Endodermal cell (in vitro differentiated cells): ENCODE measurements at regions not wholly inside any gene's neighbourhood (a gene's known extent, or its start where the extent isn't known, plus 50 kb on each side); places are given as distances from the start of the nearest gene placed in this dataset.
A peak's percentile ranks its signal among the peaks of the same experiment; 100 is the strongest.

Source experiments
- DNase-seq: peaks from one replicate; pipeline ENCODE4 v3.0.0-alpha.2; 2017
- H3K27ac ChIP-seq: 2 replicates; pipeline ENCODE4 v1.5.1; 2013; ENCODE audit warnings: mild to moderate bottlenecking, low read depth, low read length, moderate library complexity
- H3K27me3 ChIP-seq: 2 replicates; pipeline ENCODE4 v1.6.1; 2013; ENCODE audit warnings: mild to moderate bottlenecking, low read length, moderate library complexity; ENCODE audit not compliant: insufficient read depth, control insufficient read depth, poor library complexity, severe bottlenecking
- H3K36me3 ChIP-seq: 2 replicates; pipeline ENCODE4 v1.7.0; 2013; ENCODE audit warnings: mild to moderate bottlenecking, low read length, moderate library complexity; ENCODE audit not compliant: control insufficient read depth, insufficient read depth
- H3K4me1 ChIP-seq: one replicate; pipeline ENCODE4 v1.7.0; 2013; ENCODE audit warnings: low read length; ENCODE audit not compliant: control insufficient read depth, insufficient read depth
- H3K4me3 ChIP-seq: 2 replicates; pipeline ENCODE4 v1.5.1; 2013; ENCODE audit warnings: mild to moderate bottlenecking, low read length, moderate library complexity
- H3K9ac ChIP-seq: 2 replicates; pipeline ENCODE4 v1.6.1; 2013; ENCODE audit warnings: mild to moderate bottlenecking, low read length, moderate library complexity; ENCODE audit not compliant: poor library complexity, severe bottlenecking; ENCODE audit errors: extremely low read depth
- H3K9me3 ChIP-seq: 2 replicates; pipeline ENCODE4 v1.6.1; 2013; ENCODE audit warnings: mild to moderate bottlenecking, low read length, moderate library complexity; ENCODE audit not compliant: control insufficient read depth
- H3K27ac Mint-ChIP-seq: 2 replicates; pipeline ENCODE4 v1.8.0; 2020; ENCODE audit warnings: mixed read lengths
- H3K27me3 Mint-ChIP-seq: 2 replicates; pipeline ENCODE4 v1.8.0; 2021; ENCODE audit warnings: mild to moderate bottlenecking, mixed read lengths; ENCODE audit not compliant: insufficient read depth
- H3K36me3 Mint-ChIP-seq: 2 replicates; pipeline ENCODE4 v1.8.0; 2020; ENCODE audit warnings: low read depth, mixed read lengths
- H3K4me1 Mint-ChIP-seq: 2 replicates; pipeline ENCODE4 v1.8.0; 2020; ENCODE audit warnings: mixed read lengths
- H3K4me3 Mint-ChIP-seq: 2 replicates; pipeline ENCODE4 v1.8.0; 2020; ENCODE audit warnings: mild to moderate bottlenecking, moderate library complexity, mixed read lengths
- H3K9me3 Mint-ChIP-seq: 2 replicates; pipeline ENCODE4 v1.8.0; 2020; ENCODE audit warnings: mild to moderate bottlenecking, mixed read lengths
- WGBS, 2 experiments: methylation state at CpG; one replicate each; pipeline versions ENCODE4 v1.1.5 to v1.1.7; 2013; ENCODE audit warnings: missing lambda C conversion rate in 2 of 2, mixed read lengths in 1 of 2; ENCODE audit not compliant: insufficient coverage in 1 of 2, insufficient read length in 1 of 2; 5-methylcytosine and 5-hydroxymethylcytosine counted together
- TF ChIP-seq, protein P1 (sequence below): fragments of 200-600 bp; sonication (generic); conservative IDR thresholded peaks from 2 replicates; pipeline ENCODE4 v1.5.0; 2021; ENCODE audit warnings: antibody characterized with exemption, mild to moderate bottlenecking

DNA sequence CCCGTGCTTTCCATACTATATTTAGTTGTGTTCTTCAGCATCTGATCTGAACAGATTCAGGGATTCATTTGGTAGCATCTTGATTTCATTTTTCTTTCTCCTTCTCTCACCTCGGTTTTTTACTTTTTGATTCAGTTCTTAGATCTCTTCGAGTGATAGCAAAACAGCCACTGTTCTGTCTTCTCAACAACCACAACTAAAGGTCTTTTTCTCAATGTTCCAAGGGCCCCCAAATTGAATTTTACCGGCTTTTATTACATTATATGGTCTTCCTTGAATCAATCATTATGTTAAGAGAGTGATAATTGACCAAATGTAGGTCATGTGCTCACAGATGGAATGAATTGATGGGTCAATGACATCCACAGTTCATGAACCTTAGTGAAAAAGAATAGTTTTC lies 164.5 kb upstream of the LMNTD1 start:
- Mint-ChIP-seq H3K4me3 (no peak overlapping the region), H3K27me3 (no peaks in the 10 kb centered on the region), H3K27ac (no peak overlapping the region), H3K36me3 (no peaks in the 10 kb centered on the region), H3K4me1 (peaks cover 11% of the 10 kb centered on the region), H3K9me3 (no peaks in the 10 kb centered on the region)
- Histone ChIP-seq H3K36me3 (no peaks in the 10 kb centered on the region), H3K4me1 (no peaks in the 10 kb centered on the region), H3K9me3 (no peaks in the 10 kb centered on the region), H3K9ac (no peak overlapping the region), H3K4me3 (no peak overlapping the region), H3K27me3 (no peaks in the 10 kb centered on the region), H3K27ac (no peak overlapping the region)
- TF ChIP-seq, protein P1, sequence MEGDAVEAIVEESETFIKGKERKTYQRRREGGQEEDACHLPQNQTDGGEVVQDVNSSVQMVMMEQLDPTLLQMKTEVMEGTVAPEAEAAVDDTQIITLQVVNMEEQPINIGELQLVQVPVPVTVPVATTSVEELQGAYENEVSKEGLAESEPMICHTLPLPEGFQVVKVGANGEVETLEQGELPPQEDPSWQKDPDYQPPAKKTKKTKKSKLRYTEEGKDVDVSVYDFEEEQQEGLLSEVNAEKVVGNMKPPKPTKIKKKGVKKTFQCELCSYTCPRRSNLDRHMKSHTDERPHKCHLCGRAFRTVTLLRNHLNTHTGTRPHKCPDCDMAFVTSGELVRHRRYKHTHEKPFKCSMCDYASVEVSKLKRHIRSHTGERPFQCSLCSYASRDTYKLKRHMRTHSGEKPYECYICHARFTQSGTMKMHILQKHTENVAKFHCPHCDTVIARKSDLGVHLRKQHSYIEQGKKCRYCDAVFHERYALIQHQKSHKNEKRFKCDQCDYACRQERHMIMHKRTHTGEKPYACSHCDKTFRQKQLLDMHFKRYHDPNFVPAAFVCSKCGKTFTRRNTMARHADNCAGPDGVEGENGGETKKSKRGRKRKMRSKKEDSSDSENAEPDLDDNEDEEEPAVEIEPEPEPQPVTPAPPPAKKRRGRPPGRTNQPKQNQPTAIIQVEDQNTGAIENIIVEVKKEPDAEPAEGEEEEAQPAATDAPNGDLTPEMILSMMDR: no peak
- 87 to 88% methylated on average over 3 to 4 of the region's 4 CpGs for WGBS, 2 experiments
- DNase-seq: no peak

DNA sequence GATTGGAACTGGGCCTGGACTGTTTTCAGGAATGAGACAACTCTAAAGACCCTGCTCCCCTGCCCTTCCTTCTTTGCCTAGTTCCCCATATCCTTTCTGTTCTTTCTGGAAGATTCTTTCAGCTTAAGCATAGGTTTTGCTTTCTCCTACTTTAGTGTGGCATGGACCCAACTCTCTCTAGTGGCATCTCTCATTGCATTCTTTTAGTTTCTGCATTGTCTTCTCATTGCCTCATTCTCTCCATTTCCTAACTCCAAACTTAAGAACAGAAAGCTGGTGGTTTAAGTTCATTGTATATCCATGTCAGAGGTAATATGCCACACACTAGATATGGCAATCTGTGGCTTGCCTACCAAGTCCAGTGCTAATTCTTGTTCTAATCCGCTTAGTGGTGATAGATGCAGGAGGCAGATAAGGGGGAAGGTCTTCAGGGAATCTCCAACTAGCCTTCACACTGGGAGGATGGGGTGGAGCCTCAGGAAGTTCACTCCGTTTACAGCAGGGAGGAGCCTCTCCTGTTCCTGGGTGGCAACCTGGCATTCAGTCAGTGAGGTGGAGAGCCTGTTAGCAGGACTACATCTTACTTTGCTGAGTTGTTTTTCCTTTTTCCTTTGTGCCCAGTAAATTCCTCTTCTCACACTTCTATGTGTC lies 165.1 kb upstream of the LMNTD1 start:
- Histone ChIP-seq H3K4me3 (no peak overlapping the region), H3K9me3 (no peaks in the 10 kb centered on the region), H3K9ac (no peak overlapping the region), H3K4me1 (no peaks in the 10 kb centered on the region), H3K27ac (no peak overlapping the region), H3K27me3 (no peaks in the 10 kb centered on the region), H3K36me3 (no peaks in the 10 kb centered on the region)
- H3K27me3 Mint-ChIP-seq: no peaks in the 10 kb centered on the region
- peaks cover 11% of the 10 kb centered on the region for H3K4me1 Mint-ChIP-seq
- H3K36me3 Mint-ChIP-seq: no peaks in the 10 kb centered on the region
- peak; percentile 72 for DNase-seq
- 73 to 100% methylated on average over 1 to 2 of the region's 2 CpGs for WGBS, 2 experiments
- H3K27ac Mint-ChIP-seq: no peak overlapping the region
- no peak overlapping the region for H3K4me3 Mint-ChIP-seq
- TF ChIP-seq, protein P1: no peak
- H3K9me3 Mint-ChIP-seq: no peaks in the 10 kb centered on the region

DNA sequence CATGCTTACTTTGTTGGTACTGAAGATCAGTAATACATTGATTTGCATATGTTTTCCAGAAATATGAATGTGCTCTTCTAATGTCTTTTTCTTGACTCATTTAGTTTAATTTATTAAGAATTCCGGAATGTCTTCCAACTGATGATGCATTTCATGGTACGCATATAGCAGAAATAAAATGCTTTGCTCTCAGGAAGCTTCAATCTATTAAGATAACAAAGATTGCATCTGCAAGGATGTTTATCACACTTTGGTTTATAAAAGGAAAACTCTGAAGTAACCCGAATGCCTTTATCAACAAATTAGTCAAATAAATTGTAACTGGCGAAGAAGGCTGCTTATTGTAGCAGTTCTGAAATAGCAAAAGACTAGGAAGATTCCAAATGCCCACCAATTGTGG lies 166.4 kb upstream of the LMNTD1 start:
- Histone ChIP-seq H3K4me3 (no peak overlapping the region), H3K4me1 (no peaks in the 10 kb centered on the region), H3K9ac (no peak overlapping the region), H3K9me3 (no peaks in the 10 kb centered on the region), H3K36me3 (no peaks in the 10 kb centered on the region), H3K27me3 (no peaks in the 10 kb centered on the region), H3K27ac (no peak overlapping the region)
- Mint-ChIP-seq H3K27ac (no peak overlapping the region), H3K4me1 (peaks cover 11% of the 10 kb centered on the region), H3K36me3 (no peaks in the 10 kb centered on the region), H3K27me3 (no peaks in the 10 kb centered on the region), H3K4me3 (no peak overlapping the region), H3K9me3 (no peaks in the 10 kb centered on the region)
- no peak for DNase-seq
- TF ChIP-seq, protein P1: no peak
- 97 to 100% methylated on average over 1 to 4 of the region's 4 CpGs for WGBS, 2 experiments
